Hematopoietic multipotent progenitor cell treated with erythropoietin and hydrocortisone succinate and interleukin-3 and kit ligand, for 6 days (in vitro differentiated cells): ENCODE measurements at regions not wholly inside any gene's neighbourhood (a gene's known extent, or its start where the extent isn't known, plus 50 kb on each side); places are given as distances from the start of the nearest gene placed in this dataset.
"Not testable (repeated sequence)": the region's sequence is repeated elsewhere in the genome, so short reads cannot be mapped to it uniquely, and the experiment has no call there.

Source experiments
- DNase-seq: peaks from one replicate; pipeline ENCODE4 v3.0.0-alpha.2; 2015

DNA sequence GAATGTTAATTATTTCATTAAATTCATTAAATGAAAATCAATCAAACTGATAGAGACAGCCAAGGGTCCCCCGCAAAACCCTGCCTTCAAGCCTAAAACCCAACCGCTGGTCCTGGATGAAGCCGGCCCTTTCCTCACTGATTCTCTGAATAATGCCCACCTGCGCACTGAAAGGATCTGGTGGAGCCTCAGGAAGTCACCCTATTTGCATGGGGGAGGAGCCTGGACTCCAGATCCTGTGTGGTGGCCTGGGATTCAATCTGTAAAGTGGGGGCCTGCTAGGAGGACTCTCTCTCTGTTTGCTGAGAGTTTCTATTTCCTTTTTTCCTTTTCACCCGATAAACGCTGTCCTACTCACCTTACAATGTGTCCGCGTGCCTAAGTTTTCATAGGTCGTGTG is 97.9 kb upstream of the ADAMTS3 start:
- DNase-seq: no peak

DNA sequence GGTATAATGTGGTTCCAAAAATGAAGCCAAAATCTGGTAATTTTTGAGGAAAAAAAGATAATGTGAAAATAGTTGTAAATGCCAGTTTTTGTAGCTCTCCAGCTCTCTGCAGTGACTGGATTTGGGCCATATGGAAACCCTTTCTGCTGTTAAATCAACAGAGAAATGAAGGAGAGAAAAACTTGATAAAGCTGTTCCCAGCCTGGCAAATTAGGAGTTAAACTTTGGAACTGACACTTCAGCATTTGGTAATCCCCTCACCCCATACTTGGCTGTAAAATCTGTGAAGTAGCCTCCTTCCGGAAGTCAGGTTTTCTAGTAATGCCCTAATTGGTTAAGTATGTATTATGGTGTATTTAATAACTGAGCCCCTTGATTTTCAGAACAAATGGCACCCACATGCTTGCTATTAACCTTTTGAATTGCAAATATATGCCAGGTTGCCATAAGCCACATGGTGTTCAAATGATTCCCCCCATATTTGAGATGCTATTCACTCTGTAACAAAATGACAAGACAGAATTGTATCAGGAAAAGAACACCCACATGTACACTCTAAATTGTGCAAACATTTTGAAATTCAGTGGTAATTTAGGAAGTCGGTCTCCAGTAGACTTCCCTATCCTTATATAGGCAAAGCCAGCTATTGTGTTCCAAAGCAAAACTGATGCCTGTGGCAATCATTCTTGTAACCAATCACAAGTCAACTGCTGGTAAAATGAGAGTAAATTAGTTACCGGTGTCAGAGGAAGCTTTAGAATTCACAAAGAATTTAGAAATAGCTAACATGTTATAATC is 96.3 kb upstream of the ADAMTS3 start:
- no peak for DNase-seq

DNA sequence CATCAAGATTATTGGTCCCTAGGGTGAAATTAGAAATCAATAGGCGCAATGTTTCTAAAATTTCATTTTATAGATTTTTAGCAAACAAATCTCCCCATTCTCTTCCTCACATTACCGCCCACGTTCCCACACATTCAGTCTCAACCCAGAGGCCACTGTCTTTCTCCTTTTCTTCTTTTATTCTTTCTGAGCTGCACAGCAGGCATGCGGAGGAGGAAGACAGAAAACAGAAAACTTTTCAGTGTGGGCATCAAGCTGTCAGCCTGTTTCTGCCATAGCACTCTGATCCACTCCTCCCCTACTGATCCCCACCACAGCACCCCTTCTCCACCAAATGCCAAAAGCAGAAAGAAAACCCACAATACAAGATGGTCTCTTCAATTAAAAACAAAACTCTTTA is 94.8 kb upstream of the ADAMTS3 start:
- DNase-seq: no peak

DNA sequence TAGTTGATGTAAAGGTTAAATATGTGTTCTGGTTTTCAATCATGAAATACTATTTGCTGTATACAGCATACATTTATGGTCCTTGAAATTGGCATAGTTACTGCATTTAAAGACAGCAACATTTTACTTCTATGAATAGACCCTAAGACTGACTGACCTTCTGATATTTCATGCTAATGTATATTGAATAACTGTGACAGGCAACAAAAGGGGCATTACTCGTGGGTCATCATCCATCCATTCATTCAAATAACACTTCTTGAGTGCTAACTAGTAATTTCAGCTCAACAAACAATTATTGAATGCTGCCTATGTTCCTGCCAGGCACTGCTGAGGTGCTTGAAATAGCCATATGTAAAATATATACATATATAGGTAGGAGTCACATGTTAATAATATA is 92.8 kb upstream of the ADAMTS3 start:
- DNase-seq: no peak

DNA sequence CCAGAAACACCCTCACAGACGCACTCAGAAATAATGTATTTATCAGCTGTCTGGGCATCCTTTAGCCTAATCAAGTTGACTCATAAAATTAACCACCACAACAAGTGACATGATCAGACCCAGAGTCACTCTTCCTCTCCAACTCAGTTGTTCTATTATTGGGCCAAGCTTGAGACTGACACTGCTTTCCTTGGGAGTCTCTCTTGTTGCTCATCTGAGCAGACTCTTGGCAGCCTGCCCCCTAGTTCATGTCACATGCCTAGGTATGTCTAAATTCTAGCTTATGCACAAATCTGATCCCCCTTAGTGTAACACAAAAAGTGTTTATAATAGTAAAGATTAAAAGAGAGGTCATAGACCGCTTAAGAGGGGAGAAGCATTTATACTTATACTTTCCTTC is 72.6 kb upstream of the ADAMTS3 start:
- DNase-seq: no peak

DNA sequence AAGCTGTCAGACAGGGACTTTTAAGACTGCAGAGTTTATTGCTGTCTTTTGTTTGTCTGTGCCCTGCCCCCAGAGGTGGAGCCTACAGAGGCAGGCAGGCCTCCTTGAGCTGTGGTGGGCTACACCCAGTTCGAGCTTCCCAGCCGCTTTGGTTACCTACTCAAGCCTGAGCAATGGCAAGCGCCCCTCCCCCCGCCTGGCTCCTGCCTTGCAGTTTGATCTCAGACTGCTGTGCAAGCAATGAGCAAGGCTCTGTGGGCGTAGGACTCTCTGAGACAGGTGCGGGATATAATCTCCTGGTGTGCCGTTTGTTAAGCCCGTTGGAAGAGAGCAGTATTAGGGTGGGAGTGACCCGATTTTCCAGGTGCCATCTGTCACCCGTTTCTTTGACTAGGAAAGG is 67.8 kb upstream of the ADAMTS3 start:
- DNase-seq: not testable (repeated sequence)

DNA sequence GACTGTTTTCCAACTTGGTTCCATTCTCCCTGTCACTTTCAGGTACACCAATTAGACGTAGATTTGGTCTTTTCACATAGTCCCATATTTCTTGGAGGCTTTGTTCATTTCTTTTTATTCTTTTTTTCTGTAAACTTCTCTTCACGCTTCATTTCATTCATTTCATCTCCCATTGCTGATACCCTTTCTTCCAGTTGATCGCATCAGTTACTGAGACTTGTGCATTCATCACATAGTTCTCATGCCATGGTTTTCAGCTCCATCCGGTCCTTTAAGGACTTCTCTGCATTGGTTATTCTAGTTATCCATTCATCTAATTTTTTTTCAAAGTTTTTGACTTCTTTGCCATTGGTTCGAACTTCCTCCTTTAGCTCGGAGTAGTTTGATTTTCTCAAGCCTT is 66.9 kb upstream of the ADAMTS3 start:
- not testable (repeated sequence) for DNase-seq

DNA sequence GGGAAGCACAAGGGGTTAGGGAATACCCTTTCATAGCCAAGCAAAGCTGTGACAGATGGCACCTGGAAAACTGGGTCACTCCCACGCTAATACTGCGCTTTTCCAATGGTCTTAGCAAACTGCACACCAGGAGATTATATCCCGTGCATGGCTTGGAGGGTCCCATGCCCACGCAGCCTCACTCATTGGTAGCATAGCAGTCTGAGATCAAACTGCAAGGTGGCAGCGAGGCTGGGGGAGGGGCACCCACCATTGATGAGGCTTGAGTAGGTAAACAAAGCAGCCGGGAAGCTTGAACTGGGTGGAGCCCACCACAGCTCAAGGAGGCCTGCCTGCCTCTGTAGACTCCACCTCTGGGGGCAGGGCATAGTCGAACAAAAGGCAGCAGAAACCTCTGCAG is 63.2 kb upstream of the ADAMTS3 start:
- DNase-seq: not testable (repeated sequence)

DNA sequence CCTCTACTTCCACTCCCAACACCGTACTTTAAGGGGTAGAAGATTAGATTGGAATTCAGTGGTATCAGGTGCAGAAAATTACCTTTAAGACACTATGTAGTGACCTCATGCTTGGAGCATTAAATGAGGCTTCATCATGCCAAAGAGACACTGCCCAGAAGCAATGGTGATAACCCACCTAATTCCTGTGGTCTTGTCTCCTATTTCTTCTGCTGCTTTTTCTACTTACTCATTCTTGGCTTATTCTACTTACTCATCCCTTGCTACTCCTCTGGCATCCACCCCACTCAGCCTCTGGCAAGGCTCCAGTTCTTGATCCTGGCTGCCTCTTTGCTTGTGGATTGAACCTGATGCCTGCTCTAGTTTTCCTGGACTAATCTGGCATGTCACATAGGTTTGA is 62.3 kb upstream of the ADAMTS3 start:
- no peak for DNase-seq

DNA sequence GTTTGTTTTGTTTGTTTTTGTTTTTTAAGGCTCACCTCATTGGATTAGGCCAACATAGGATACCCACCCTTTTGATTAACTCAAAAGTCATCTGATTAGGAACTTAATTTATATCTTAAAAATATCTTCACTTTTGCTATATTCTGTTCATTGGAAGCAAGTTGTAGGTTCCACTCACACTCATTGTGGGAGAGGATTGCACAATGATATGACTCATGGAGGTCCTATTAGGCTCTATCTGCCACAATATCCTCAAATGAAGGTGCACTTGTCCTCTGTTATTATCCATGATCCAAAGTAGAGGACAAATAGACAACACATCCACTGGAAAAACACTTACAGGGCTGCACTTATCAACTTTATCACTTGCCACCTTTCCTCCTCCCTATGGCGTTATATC is 60.5 kb upstream of the ADAMTS3 start:
- no peak for DNase-seq

DNA sequence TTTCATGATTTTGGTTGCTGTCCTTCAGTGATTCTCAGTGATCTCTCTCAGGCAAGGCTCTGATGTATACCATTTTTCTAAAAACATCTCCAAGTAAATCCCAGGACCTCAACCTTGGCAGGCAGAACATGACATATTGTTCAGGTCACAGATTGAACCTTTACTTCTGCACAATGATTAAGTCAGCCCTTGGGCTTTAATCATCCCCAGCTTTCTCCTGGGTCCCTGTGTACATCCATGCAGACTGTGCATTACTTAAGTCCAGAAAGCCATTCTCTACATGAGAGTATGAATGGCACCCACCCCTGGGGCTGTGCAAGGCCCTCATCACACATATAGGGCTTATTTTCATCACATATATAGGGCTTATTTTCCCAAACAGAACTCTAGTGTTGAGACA is 58.7 kb upstream of the ADAMTS3 start:
- no peak for DNase-seq
